Psoas muscle (tissue), 7 donors: ENCODE measurements at regions not wholly inside any gene's neighbourhood (a gene's known extent, or its start where the extent isn't known, plus 50 kb on each side); places are given as distances from the start of the nearest gene placed in this dataset.

Source experiments
- ATAC-seq, 4 donors: fragments of 200-7000 bp; cut with Tn5 transposase; one replicate each; pipeline ENCODE4 v1.9.1; 2020; ENCODE audit warnings: moderate library complexity in 3 of 4, mild to moderate bottlenecking in 2 of 4
- DNase-seq, 2 donors: peaks; one replicate each; pipeline ENCODE4 v3.0.0-alpha.2; 2020
- H3K27ac ChIP-seq: fragments of 200-600 bp; one replicate; pipeline ENCODE4 v1.8.0; 2022
- H3K27me3 ChIP-seq, 3 donors: fragments of 200-600 bp in 1 of 3; one replicate each; pipeline versions ENCODE4 v1.6.1 to v1.8.0; 2013 to 2022; ENCODE audit warnings: low read length in 2 of 3, mild to moderate bottlenecking in 2 of 3, moderate library complexity in 1 of 3; ENCODE audit not compliant: insufficient read depth in 3 of 3
- H3K36me3 ChIP-seq, 2 donors: fragments of 200-600 bp in 1 of 2; one replicate each; pipeline versions ENCODE4 v1.6.1 to v1.8.0; 2013 to 2022; ENCODE audit warnings: low read depth in 1 of 2, mild to moderate bottlenecking in 1 of 2, moderate library complexity in 1 of 2; ENCODE audit not compliant: insufficient read depth in 1 of 2
- H3K4me1 ChIP-seq: fragments of 200-600 bp; one replicate; pipeline ENCODE4 v1.8.0; 2022
- H3K4me3 ChIP-seq: fragments of 200-600 bp; one replicate; pipeline ENCODE4 v1.8.0; 2022; ENCODE audit warnings: mild to moderate bottlenecking
- H3K9me3 ChIP-seq: fragments of 200-600 bp; one replicate; pipeline ENCODE4 v1.8.0; 2022
- CTCF ChIP-seq: fragments of 200-600 bp; IDR thresholded peaks from one replicate; pipeline ENCODE4 v1.8.0; 2022; ENCODE audit warnings: antibody characterized with exemption
- WGBS, 3 donors: extraction: QIAGEN DNeasy Blood & Tissue Kit; methylation state at CpG; one replicate each; pipeline versions ENCODE4 v1.1.6 to v1.1.7; 2013; 5-methylcytosine and 5-hydroxymethylcytosine counted together
- intact Hi-C, 2 donors: fragments of 100-400 bp; cut with DNase I; formaldehyde crosslinking; loops; one replicate each; pipeline versions ENCODE4 v1.11.0 to v1.14.2; 2022
- donor health status: healthy with polysubstance abuse.
- donor health status: DM: no; HTN: no; CAD: no; lungs with moderate emphysema.
- donor health status: Bipolar disorder and iron deficiency.
- donor health status: healthy.
- donor health status: DM: yes; HTN: yes; CAD: no.
- donor health status: DM: no; HTN: no; CAD: no.
- donor health status: DM: yes; HTN: yes; CAD: no.

- peaks cover 4% of the 10 kb centered on the region for H3K9me3 ChIP-seq
- no peaks in the 10 kb centered on the region for H3K36me3 ChIP-seq
- WGBS, 3 donors: 59 to 70% (median 62%) methylated on average over 2 of the region's 2 CpGs
- no peak overlapping the region for H3K27ac ChIP-seq
- no peak overlapping the region for H3K4me3 ChIP-seq
- DNase-seq (no peak), ATAC-seq (no peak)
- no peak for TF ChIP-seq CTCF
- intact Hi-C loops: no loop called here
- H3K4me1 ChIP-seq: no peaks in the 10 kb centered on the region
- no peaks in the 10 kb centered on the region for H3K27me3 ChIP-seq
Measured at GRCh38 chr10:83205861-83206260, 933.4 kb upstream of the GHITM start.

GRCh38 chr10:83212632-83213334 is 926.5 kb upstream of the GHITM start:
- DNase-seq (no peak), ATAC-seq (no peak)
- TF ChIP-seq CTCF: no peak
- Histone ChIP-seq H3K27me3 (no peaks in the 10 kb centered on the region), H3K4me1 (no peaks in the 10 kb centered on the region), H3K36me3 (no peaks in the 10 kb centered on the region), H3K9me3 (no peaks in the 10 kb centered on the region), H3K27ac (no peak overlapping the region), H3K4me3 (no peak overlapping the region)
- 72 to 76% (median 73%) methylated on average over 3 of the region's 3 CpGs for WGBS, 3 donors
- intact Hi-C loops: no loop called here

GRCh38 chr10:83214136-83214535 is 925.2 kb upstream of the GHITM start:
- no peaks in the 10 kb centered on the region for H3K36me3 ChIP-seq
- ATAC-seq: no peak
- H3K4me1 ChIP-seq: no peaks in the 10 kb centered on the region
- TF ChIP-seq CTCF: no peak
- no peak overlapping the region for H3K4me3 ChIP-seq
- WGBS, 3 donors: 77 to 79% (median 78%) methylated on average over 5 of the region's 5 CpGs
- H3K27me3 ChIP-seq: no peaks in the 10 kb centered on the region
- intact Hi-C loops: no loop called here
- no peak for DNase-seq
- H3K27ac ChIP-seq: no peak overlapping the region
- no peaks in the 10 kb centered on the region for H3K9me3 ChIP-seq

GRCh38 chr10:83218205-83218604 is 921.1 kb upstream of the GHITM start:
- WGBS, 3 donors: 60 to 63% (median 61%) methylated on average over 5 of the region's 5 CpGs
- Histone ChIP-seq H3K4me1 (no peaks in the 10 kb centered on the region), H3K9me3 (no peaks in the 10 kb centered on the region), H3K27me3 (no peaks in the 10 kb centered on the region), H3K36me3 (no peaks in the 10 kb centered on the region), H3K4me3 (no peak overlapping the region), H3K27ac (no peak overlapping the region)
- intact Hi-C loops: no loop called here
- no peak for ATAC-seq
- no peak for TF ChIP-seq CTCF
- no peak for DNase-seq

GRCh38 chr10:83222300-83222699 is 917.0 kb upstream of the GHITM start:
- no peaks in the 10 kb centered on the region for H3K9me3 ChIP-seq
- intact Hi-C loops: no loop called here
- ATAC-seq: no peak
- WGBS, 3 donors: 78 to 87% (median 84%) methylated on average over 6 of the region's 6 CpGs
- H3K27ac ChIP-seq: no peak overlapping the region
- TF ChIP-seq CTCF: no peak
- no peak overlapping the region for H3K4me3 ChIP-seq
- H3K27me3 ChIP-seq: no peaks in the 10 kb centered on the region
- H3K36me3 ChIP-seq: no peaks in the 10 kb centered on the region
- DNase-seq: no peak
- H3K4me1 ChIP-seq: no peaks in the 10 kb centered on the region
